ENCODE measurements at regions not wholly inside any gene's neighbourhood (a gene's known extent, or its start where the extent isn't known, plus 50 kb on each side); places are given as distances from the start of the nearest gene placed in this dataset.

GRCh38 chr4:31134720-31135119 lies 414.6 kb downstream of the PCDH7 start:
- TF ChIP-seq CTCF (IDR thresholded peaks at IDR 0.05) (no peak), POLR2A (IDR thresholded peaks at IDR 0.05) (no peak)
